ACHN (cell line): ENCODE measurements at regions not wholly inside any gene's neighbourhood (a gene's known extent, or its start where the extent isn't known, plus 50 kb on each side); places are given as distances from the start of the nearest gene placed in this dataset.

Experiments used
- DNase-seq: peaks from one replicate; pipeline ENCODE4 v3.0.0-alpha.2; 2015
- in situ Hi-C: cut with HindIII; loops from 2 replicates; pipeline ENCODE4 v1.10.0; 2017; ENCODE audit warnings: low sequenced_read_pairs, low pct_ligation_motif_present, low pct_unique_long_range_greater_than_20kb

GRCh38 chr14:101019990-101020710 lies 116.6 kb upstream of the RTL1 start:
- DNase-seq: no peak
- in situ Hi-C loops: no loop called here

GRCh38 chr14:101020834-101021370 lies 117.4 kb upstream of the RTL1 start:
- in situ Hi-C loops: no loop called here
- DNase-seq: no peak

- no peak for DNase-seq
- in situ Hi-C loops: no loop called here
Observed at GRCh38 chr14:101022121-101022520, 118.6 kb upstream of the RTL1 start.

- DNase-seq: no peak
- in situ Hi-C loops: no loop called here
Observed at GRCh38 chr14:101022916-101023435, 119.5 kb upstream of the RTL1 start.

- DNase-seq: no peak
- in situ Hi-C loops: no loop called here
Observed at GRCh38 chr14:101024686-101025085, 121.2 kb upstream of the RTL1 start.

- in situ Hi-C loops: no loop called here
- no peak for DNase-seq
Observed at GRCh38 chr14:101025131-101025530, 121.6 kb upstream of the RTL1 start.

GRCh38 chr14:101025696-101026095 lies 122.2 kb upstream of the RTL1 start:
- in situ Hi-C loops: no loop called here
- DNase-seq: no peak

GRCh38 chr14:101026341-101026740 lies 122.8 kb upstream of the RTL1 start:
- no peak for DNase-seq
- in situ Hi-C loops: no loop called here

- in situ Hi-C loops: no loop called here
- no peak for DNase-seq
Observed at GRCh38 chr14:101027291-101027690, 123.8 kb upstream of the RTL1 start.

GRCh38 chr14:101027966-101028365 lies 124.4 kb upstream of the RTL1 start:
- in situ Hi-C loops: no loop called here
- DNase-seq: no peak

- DNase-seq: no peak
- in situ Hi-C loops: no loop called here
Observed at GRCh38 chr14:101028971-101029667, 125.6 kb upstream of the RTL1 start.

GRCh38 chr14:101029668-101030290 lies 126.3 kb upstream of the RTL1 start:
- in situ Hi-C loops: no loop called here
- no peak for DNase-seq

- in situ Hi-C loops: no loop called here
- DNase-seq: no peak
Observed at GRCh38 chr14:101030586-101030985, 127.1 kb upstream of the RTL1 start.

- no peak for DNase-seq
- in situ Hi-C loops: no loop called here
Observed at GRCh38 chr14:101031186-101031585, 127.7 kb upstream of the RTL1 start.

GRCh38 chr14:101031721-101032120 lies 128.2 kb upstream of the RTL1 start:
- in situ Hi-C loops: no loop called here
- no peak for DNase-seq

GRCh38 chr14:101032433-101032832 lies 128.9 kb upstream of the RTL1 start:
- DNase-seq: no peak
- in situ Hi-C loops: no loop called here

- no peak for DNase-seq
- in situ Hi-C loops: no loop called here
Observed at GRCh38 chr14:101033006-101033405, 129.5 kb upstream of the RTL1 start.

GRCh38 chr14:101033446-101034165 lies 130.1 kb upstream of the RTL1 start:
- no peak for DNase-seq
- in situ Hi-C loops: no loop called here

- DNase-seq: no peak
- in situ Hi-C loops: no loop called here
Observed at GRCh38 chr14:101034986-101035385, 131.5 kb upstream of the RTL1 start.
